H9 (cell line): ENCODE measurements at regions not wholly inside any gene's neighbourhood (a gene's known extent, or its start where the extent isn't known, plus 50 kb on each side); places are given as distances from the start of the nearest gene placed in this dataset.

Experiments
- DNase-seq: peaks from one replicate; pipeline ENCODE4 v3.0.0-alpha.2; 2017
- H2AFZ ChIP-seq: one replicate; pipeline ENCODE4 v1.6.1; 2013; ENCODE audit warnings: mild to moderate bottlenecking, low read length, control low read depth, moderate library complexity
- H2AK5ac ChIP-seq: 2 replicates; pipeline ENCODE4 v1.6.1; 2013; ENCODE audit warnings: low read length, control low read depth, mixed read lengths; ENCODE audit not compliant: insufficient read length
- H2BK120ac ChIP-seq: one replicate; pipeline ENCODE4 v1.6.1; 2013; ENCODE audit warnings: low read depth, mild to moderate bottlenecking, low read length, control low read depth, inconsistent platforms; ENCODE audit not compliant: poor library complexity, severe bottlenecking
- H2BK12ac ChIP-seq: 2 replicates; pipeline ENCODE4 v1.6.1; 2013; ENCODE audit warnings: low read length, control low read depth, mixed read lengths, low read depth; ENCODE audit not compliant: insufficient read length
- H2BK15ac ChIP-seq: 2 replicates; pipeline ENCODE4 v1.6.1; 2013; ENCODE audit warnings: low read depth, low read length, control low read depth
- H2BK20ac ChIP-seq: one replicate; pipeline ENCODE4 v1.6.1; 2013; ENCODE audit warnings: low read depth, mild to moderate bottlenecking, low read length, control low read depth, inconsistent platforms; ENCODE audit not compliant: poor library complexity, severe bottlenecking
- H2BK5ac ChIP-seq: 2 replicates; pipeline ENCODE4 v1.6.1; 2013; ENCODE audit warnings: low read length, control low read depth, mixed read lengths; ENCODE audit not compliant: insufficient read length
- H3K14ac ChIP-seq: 2 replicates; pipeline ENCODE4 v1.6.1; 2013; ENCODE audit warnings: low read length, control low read depth; ENCODE audit not compliant: insufficient read depth
- H3K18ac ChIP-seq: 2 replicates; pipeline ENCODE4 v1.6.1; 2013; ENCODE audit warnings: low read depth, mild to moderate bottlenecking, mixed read lengths, low read length, control low read depth; ENCODE audit not compliant: insufficient read length
- H3K23ac ChIP-seq: 2 replicates; pipeline ENCODE4 v1.6.1; 2013; ENCODE audit warnings: low read length, control low read depth, mixed read lengths, low read depth; ENCODE audit not compliant: insufficient read length
- H3K23me2 ChIP-seq: 2 replicates; pipeline ENCODE4 v1.6.1; 2013; ENCODE audit warnings: low read depth, mild to moderate bottlenecking, mixed read lengths, low read length, control low read depth; ENCODE audit not compliant: insufficient read length, poor library complexity, severe bottlenecking
- H3K27ac ChIP-seq: 2 replicates; pipeline ENCODE4 v1.5.1; 2013; ENCODE audit warnings: low read length, control low read depth, mixed read lengths, low read depth; ENCODE audit not compliant: insufficient read length
- H3K27me3 ChIP-seq: 2 replicates; pipeline ENCODE4 v1.6.1; 2013; ENCODE audit warnings: low read length, control low read depth, inconsistent platforms; ENCODE audit not compliant: insufficient read depth
- H3K4ac ChIP-seq: 2 replicates; pipeline ENCODE4 v1.6.1; 2013; ENCODE audit warnings: low read depth, mild to moderate bottlenecking, control low read depth, inconsistent platforms, low read length, moderate library complexity
- H3K4me1 ChIP-seq: 2 replicates; pipeline ENCODE4 v1.6.1; 2013; ENCODE audit warnings: low read length, control low read depth, inconsistent platforms; ENCODE audit not compliant: insufficient read depth
- H3K4me2 ChIP-seq: 2 replicates; pipeline ENCODE4 v1.6.1; 2013; ENCODE audit warnings: low read length, control low read depth, mixed read lengths; ENCODE audit not compliant: insufficient read length, insufficient read depth
- H3K56ac ChIP-seq: 2 replicates; pipeline ENCODE4 v1.6.1; 2013; ENCODE audit warnings: low read depth, mild to moderate bottlenecking, mixed read lengths, low read length, control low read depth; ENCODE audit not compliant: insufficient read length
- H3K79me1 ChIP-seq: 2 replicates; pipeline ENCODE4 v1.6.1; 2013; ENCODE audit warnings: low read depth, mild to moderate bottlenecking, moderate library complexity, low read length, control low read depth, inconsistent platforms; ENCODE audit not compliant: insufficient read depth, poor library complexity, severe bottlenecking
- H3K79me2 ChIP-seq: 2 replicates; pipeline ENCODE4 v1.6.1; 2013; ENCODE audit warnings: low read length, control low read depth, inconsistent platforms; ENCODE audit not compliant: insufficient read depth
- H3K9ac ChIP-seq: 2 replicates; pipeline ENCODE4 v1.6.1; 2013; ENCODE audit warnings: low read length, control low read depth, mixed read lengths; ENCODE audit not compliant: insufficient read length; ENCODE audit errors: extremely low read depth
- H3K9me3 ChIP-seq: one replicate; pipeline ENCODE4 v1.6.1; 2013; ENCODE audit warnings: low read depth, low read length, inconsistent platforms; ENCODE audit not compliant: control insufficient read depth
- H3T11ph ChIP-seq: one replicate; pipeline ENCODE4 v1.6.1; 2013; ENCODE audit warnings: mild to moderate bottlenecking, low read length, control low read depth, inconsistent platforms
- H4K20me1 ChIP-seq: one replicate; pipeline ENCODE4 v1.6.1; 2013; ENCODE audit not compliant: control insufficient read depth, insufficient read length, insufficient read depth
- H4K5ac ChIP-seq: 2 replicates; pipeline ENCODE4 v1.6.1; 2013; ENCODE audit warnings: low read depth, mild to moderate bottlenecking, mixed read lengths, low read length, control low read depth; ENCODE audit not compliant: insufficient read length
- H4K8ac ChIP-seq: replicated peaks from 2 replicates; pipeline ENCODE4 v1.6.1; 2013; ENCODE audit warnings: low read length, control low read depth, mixed read lengths, low read depth; ENCODE audit not compliant: insufficient read length
- H4K91ac ChIP-seq: 2 replicates; pipeline ENCODE4 v1.6.1; 2013; ENCODE audit warnings: low read depth, mild to moderate bottlenecking, moderate library complexity, mixed read lengths, low read length, control low read depth; ENCODE audit not compliant: insufficient read length
- H3K27ac Mint-ChIP-seq, 3 experiments: 2 replicates in 2 of 3; 3 replicates in 1 of 3; pipeline ENCODE4 v1.8.0; 2020 to 2021; ENCODE audit warnings: mixed read lengths in 3 of 3, mild to moderate bottlenecking in 1 of 3, moderate library complexity in 1 of 3
- H3K27me3 Mint-ChIP-seq: 2 replicates; pipeline ENCODE4 v1.8.0; 2021; ENCODE audit warnings: low read depth, mild to moderate bottlenecking, moderate library complexity, mixed read lengths
- H3K36me3 Mint-ChIP-seq, 3 experiments: 2 replicates in 2 of 3; 3 replicates in 1 of 3; pipeline ENCODE4 v1.8.0; 2020 to 2021; ENCODE audit warnings: low read depth in 3 of 3, mixed read lengths in 3 of 3; ENCODE audit not compliant: insufficient read depth in 1 of 3
- H3K4me1 Mint-ChIP-seq, 2 experiments: 2 replicates each; pipeline ENCODE4 v1.8.0; 2020; ENCODE audit warnings: mixed read lengths in 2 of 2
- H3K4me3 Mint-ChIP-seq, 2 experiments: 2 replicates in 1 of 2; 3 replicates in 1 of 2; pipeline ENCODE4 v1.8.0; 2020 to 2021; ENCODE audit warnings: mild to moderate bottlenecking in 2 of 2, mixed read lengths in 2 of 2, moderate library complexity in 1 of 2
- H3K9me3 Mint-ChIP-seq, 2 experiments: 2 replicates in 1 of 2; 3 replicates in 1 of 2; pipeline ENCODE4 v1.8.0; 2020; ENCODE audit warnings: mild to moderate bottlenecking in 2 of 2, mixed read lengths in 2 of 2, moderate library complexity in 1 of 2
- CTCF ChIP-seq: fragments of 200-600 bp; sonication (generic); conservative IDR thresholded peaks from 3 replicates; pipeline ENCODE4 v1.8.0; 2021; ENCODE audit warnings: antibody characterized with exemption, mild to moderate bottlenecking
- whole genome bisulfite sequencing: extraction: QIAGEN DNeasy Blood & Tissue Kit; methylation state at CpG from one replicate; pipeline ENCODE4 v1.1.7; 2013; ENCODE audit warnings: missing lambda C conversion rate, low lambda C conversion rate, mixed read lengths; ENCODE audit not compliant: insufficient read length; ENCODE audit errors: extremely low coverage; 5-methylcytosine and 5-hydroxymethylcytosine counted together

- Histone ChIP-seq H3K56ac (no peak overlapping the region), H3K79me2 (no peaks in the 10 kb centered on the region), H3T11ph (no peak overlapping the region), H2AFZ (no peak overlapping the region), H3K14ac (no peak overlapping the region), H2BK15ac (no peak overlapping the region), H3K4me2 (no peak overlapping the region), H3K4ac (no peak overlapping the region), H4K8ac (no peak overlapping the region), H3K23me2 (no peaks in the 10 kb centered on the region), H2BK12ac (no peak overlapping the region), H3K79me1 (no peaks in the 10 kb centered on the region), H4K20me1 (no peaks in the 10 kb centered on the region), H2BK5ac (no peak overlapping the region), H3K9ac (no peak overlapping the region), H3K23ac (no peak overlapping the region), H3K4me1 (peaks cover 3% of the 10 kb centered on the region; the same call in 1 of the 2 replicates), H3K27me3 (no peaks in the 10 kb centered on the region), H4K5ac (no peak overlapping the region), H4K91ac (no peak overlapping the region), H3K9me3 (no peaks in the 10 kb centered on the region), H3K27ac (no peak overlapping the region), H2AK5ac (no peak overlapping the region), H2BK20ac (no peak overlapping the region), H3K18ac (no peak overlapping the region), H2BK120ac (no peak overlapping the region)
- Mint-ChIP-seq H3K4me1 (peaks cover 16 to 18% of the 10 kb centered on the region in 2 experiments), H3K36me3 (peaks cover 0 to 2% (median 0%) of the 10 kb centered on the region in 3 experiments; a peak in 1 of 7 replicates), H3K27ac (no peak overlapping the region; a peak in 1 of 7 replicates), H3K9me3 (no peaks in the 10 kb centered on the region), H3K27me3 (peaks cover 2% of the 10 kb centered on the region), H3K4me3 (no peak overlapping the region)
- WGBS, result no CpG with 5 or more reads among the region's 5 CpGs
- DNase-seq, result no peak
- no peak for TF ChIP-seq CTCF
Observed at GRCh38 chr3:151562891-151563290, 102.0 kb upstream of the IGSF10 start.
